ENCODE measurements at regions not wholly inside any gene's neighbourhood (a gene's known extent, or its start where the extent isn't known, plus 50 kb on each side); places are given as distances from the start of the nearest gene placed in this dataset.

DNA sequence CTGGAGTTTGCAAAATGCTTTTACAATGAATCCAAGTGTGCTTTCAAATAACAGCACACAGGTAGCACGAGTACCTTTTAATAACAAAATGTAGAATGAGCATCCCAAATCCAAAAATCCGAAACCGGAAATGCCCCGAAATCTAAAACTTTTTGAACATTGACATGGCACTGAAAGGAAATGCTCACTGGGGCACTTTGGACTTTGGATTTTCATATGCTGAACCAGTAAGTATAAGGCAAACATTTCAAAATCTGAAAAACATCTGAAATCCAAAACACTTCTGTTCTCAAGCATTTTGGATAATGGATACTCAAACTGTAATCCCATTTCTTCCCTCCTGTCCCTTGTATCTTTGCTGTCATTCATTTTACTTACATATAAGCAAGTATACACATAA is 50.1 kb downstream of the GCNT4 start:
- Mint-ChIP-seq H3K4me1 (no peaks in the 10 kb centered on the region), H3K27ac (no peak overlapping the region), H3K36me3 (ENCODE audit: low read depth) (no peaks in the 10 kb centered on the region), H3K4me3 (no peak overlapping the region), H3K27me3 (peaks cover 3% of the 10 kb centered on the region), H3K9me3 (peaks cover 12% of the 10 kb centered on the region)
- no peak for DNase-seq
- ChIA-PET CTCF (no interaction called here), POLR2A (no interaction called here)
- ATAC-seq (ENCODE audit: low read depth): no peak
- TF ChIP-seq, protein P1, sequence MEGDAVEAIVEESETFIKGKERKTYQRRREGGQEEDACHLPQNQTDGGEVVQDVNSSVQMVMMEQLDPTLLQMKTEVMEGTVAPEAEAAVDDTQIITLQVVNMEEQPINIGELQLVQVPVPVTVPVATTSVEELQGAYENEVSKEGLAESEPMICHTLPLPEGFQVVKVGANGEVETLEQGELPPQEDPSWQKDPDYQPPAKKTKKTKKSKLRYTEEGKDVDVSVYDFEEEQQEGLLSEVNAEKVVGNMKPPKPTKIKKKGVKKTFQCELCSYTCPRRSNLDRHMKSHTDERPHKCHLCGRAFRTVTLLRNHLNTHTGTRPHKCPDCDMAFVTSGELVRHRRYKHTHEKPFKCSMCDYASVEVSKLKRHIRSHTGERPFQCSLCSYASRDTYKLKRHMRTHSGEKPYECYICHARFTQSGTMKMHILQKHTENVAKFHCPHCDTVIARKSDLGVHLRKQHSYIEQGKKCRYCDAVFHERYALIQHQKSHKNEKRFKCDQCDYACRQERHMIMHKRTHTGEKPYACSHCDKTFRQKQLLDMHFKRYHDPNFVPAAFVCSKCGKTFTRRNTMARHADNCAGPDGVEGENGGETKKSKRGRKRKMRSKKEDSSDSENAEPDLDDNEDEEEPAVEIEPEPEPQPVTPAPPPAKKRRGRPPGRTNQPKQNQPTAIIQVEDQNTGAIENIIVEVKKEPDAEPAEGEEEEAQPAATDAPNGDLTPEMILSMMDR (IDR thresholded peaks at IDR 0.05): no peak
- intact Hi-C loops (cut with micrococcal nuclease): no loop called here

DNA sequence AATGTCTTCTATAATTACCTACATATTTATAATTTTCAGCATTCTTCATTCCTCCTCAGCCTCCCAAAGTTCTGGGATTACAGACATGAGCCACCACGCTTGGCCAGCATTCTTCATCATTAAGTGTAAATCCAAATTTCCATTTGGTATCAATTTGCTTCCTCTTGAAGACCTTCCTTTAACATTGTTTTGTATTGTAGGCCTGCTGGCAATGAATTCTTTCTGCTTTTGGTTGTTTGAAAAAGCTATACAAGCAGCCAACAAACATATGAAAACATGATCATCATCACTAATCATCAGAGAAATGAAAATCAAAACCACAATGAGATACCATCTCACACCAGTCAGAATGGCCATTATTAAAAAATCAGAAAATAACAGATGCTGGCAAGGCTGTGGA is 56.4 kb downstream of the GCNT4 start:
- CTCF ChIA-PET: no interaction called here
- Mint-ChIP-seq H3K9me3 (peaks cover 12% of the 10 kb centered on the region), H3K27ac (no peak overlapping the region), H3K4me3 (no peak overlapping the region), H3K4me1 (no peaks in the 10 kb centered on the region), H3K27me3 (peaks cover 13% of the 10 kb centered on the region), H3K36me3 (ENCODE audit: low read depth) (no peaks in the 10 kb centered on the region)
- no peak for DNase-seq
- TF ChIP-seq, protein P1 (IDR thresholded peaks at IDR 0.05): no peak
- no peak for ATAC-seq (ENCODE audit: low read depth)
- intact Hi-C loops (cut with micrococcal nuclease): no loop called here
- POLR2A ChIA-PET: no interaction called here

DNA sequence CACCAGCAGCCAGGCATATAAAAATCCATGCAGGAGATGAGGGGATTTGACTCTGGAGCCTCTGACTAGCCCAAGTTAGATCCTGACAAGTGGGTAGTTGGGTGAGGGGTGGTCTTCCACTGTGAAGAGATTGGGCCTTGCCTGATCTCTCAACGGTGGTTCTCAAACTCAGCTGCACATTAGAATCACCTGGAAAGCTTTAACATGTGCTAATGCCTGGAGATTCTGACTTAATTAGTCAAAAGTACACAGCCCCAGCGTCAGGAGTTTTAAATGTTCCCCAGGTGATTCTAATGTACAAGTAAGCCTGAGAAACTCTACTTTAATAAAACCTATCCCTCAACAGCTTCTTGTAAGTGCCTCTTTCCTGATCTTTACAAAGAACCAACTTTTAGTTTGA is 57.5 kb downstream of the GCNT4 start:
- Mint-ChIP-seq H3K27ac (no peak overlapping the region), H3K9me3 (peaks cover 12% of the 10 kb centered on the region), H3K4me1 (no peaks in the 10 kb centered on the region), H3K36me3 (ENCODE audit: low read depth) (no peaks in the 10 kb centered on the region), H3K4me3 (no peak overlapping the region), H3K27me3 (peaks cover 13% of the 10 kb centered on the region)
- ChIA-PET CTCF (no interaction called here), POLR2A (no interaction called here)
- DNase-seq: no peak
- TF ChIP-seq, protein P1 (IDR thresholded peaks at IDR 0.05): no peak
- intact Hi-C loops (cut with micrococcal nuclease): no loop called here
- no peak for ATAC-seq (ENCODE audit: low read depth)

DNA sequence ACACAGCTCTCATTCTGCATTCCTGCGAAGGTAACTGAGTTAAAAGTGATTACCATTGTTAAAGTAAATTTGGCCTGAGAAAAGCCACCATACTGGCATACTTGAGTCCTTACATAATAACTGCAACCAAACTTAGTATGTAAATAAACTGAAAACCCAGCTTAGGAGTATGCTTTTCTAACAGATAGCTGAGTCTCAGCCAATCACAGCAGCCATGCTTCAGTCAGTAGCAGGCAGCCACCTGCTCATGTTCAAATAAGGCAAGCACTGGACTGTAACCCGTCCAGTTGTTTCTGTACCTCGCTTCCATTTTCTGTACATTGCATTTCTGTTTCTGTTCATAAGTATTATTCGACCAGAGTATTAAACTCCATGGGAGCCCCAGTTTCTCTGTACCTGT is 58.6 kb downstream of the GCNT4 start:
- peaks cover 13% of the 10 kb centered on the region for H3K27me3 Mint-ChIP-seq
- POLR2A ChIA-PET: no interaction called here
- ATAC-seq (ENCODE audit: low read depth): no peak

DNA sequence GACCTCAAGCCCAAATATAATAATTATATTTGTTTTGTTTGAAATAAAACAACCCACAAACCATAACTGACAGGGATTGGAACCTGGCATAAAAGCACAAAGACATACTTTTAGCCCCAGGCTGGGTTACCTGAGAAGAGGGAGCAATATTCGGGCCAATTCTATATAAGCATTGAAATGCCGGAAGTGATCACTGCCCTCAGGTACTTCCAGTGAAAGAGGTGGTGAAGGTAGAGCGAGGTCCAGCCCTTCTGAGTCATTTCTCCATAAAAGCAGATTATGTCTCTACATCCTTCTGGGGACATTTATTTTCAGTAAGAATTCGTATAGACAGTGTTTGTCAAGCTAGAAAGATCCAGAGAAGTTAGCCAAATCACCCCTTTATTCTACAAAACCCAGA is 59.6 kb downstream of the GCNT4 start:
- Mint-ChIP-seq H3K27ac (no peak overlapping the region), H3K4me3 (no peak overlapping the region), H3K36me3 (ENCODE audit: low read depth) (no peaks in the 10 kb centered on the region), H3K27me3 (peaks cover 11% of the 10 kb centered on the region), H3K4me1 (no peaks in the 10 kb centered on the region), H3K9me3 (peaks cover 14% of the 10 kb centered on the region)
- ATAC-seq (ENCODE audit: low read depth): no peak
- no peak for DNase-seq
- POLR2A ChIA-PET: no interaction called here
- intact Hi-C loops (cut with micrococcal nuclease): no loop called here
- TF ChIP-seq, protein P1 (IDR thresholded peaks at IDR 0.05): no peak
- CTCF ChIA-PET: no interaction called here

More for the DNA sequence above, 58.6 kb downstream of the GCNT4 start:
- CTCF ChIA-PET: no interaction called here
- H3K36me3 Mint-ChIP-seq (ENCODE audit: low read depth): no peaks in the 10 kb centered on the region
- no peak overlapping the region for H3K27ac Mint-ChIP-seq
- H3K4me1 Mint-ChIP-seq: no peaks in the 10 kb centered on the region
- TF ChIP-seq, protein P1 (IDR thresholded peaks at IDR 0.05): no peak
- peaks cover 12% of the 10 kb centered on the region for H3K9me3 Mint-ChIP-seq
- no peak overlapping the region for H3K4me3 Mint-ChIP-seq
- DNase-seq: no peak
- intact Hi-C loops (cut with micrococcal nuclease): no loop called here

All from activated B cell treated with CpG ODN at 0.5 μM for 24 hours (primary cell).